Muscle of leg (tissue), 3 donors: ENCODE measurements at regions not wholly inside any gene's neighbourhood (a gene's known extent, or its start where the extent isn't known, plus 50 kb on each side); places are given as distances from the start of the nearest gene placed in this dataset.

Source experiments
- DNase-seq: peaks from one replicate; pipeline ENCODE4 v3.0.0; 2013
- H3K27ac ChIP-seq: one replicate; pipeline ENCODE4 v1.5.1; 2013; ENCODE audit warnings: mild to moderate bottlenecking, low read length, control low read depth
- H3K27me3 ChIP-seq: one replicate; pipeline ENCODE4 v1.6.1; 2013; ENCODE audit warnings: low read length; ENCODE audit not compliant: control insufficient read depth, insufficient read depth
- H3K36me3 ChIP-seq: one replicate; pipeline ENCODE4 v1.6.1; 2013; ENCODE audit warnings: low read length; ENCODE audit not compliant: control insufficient read depth, insufficient read depth
- H3K4me1 ChIP-seq: one replicate; pipeline ENCODE4 v1.6.1; 2013; ENCODE audit warnings: low read length; ENCODE audit not compliant: control insufficient read depth, insufficient read depth
- H3K4me3 ChIP-seq: one replicate; pipeline ENCODE4 v1.5.1; 2013; ENCODE audit warnings: low read length, control low read depth
- H3K9me3 ChIP-seq: replicated peaks from 2 replicates; pipeline ENCODE4 v1.6.1; 2013; ENCODE audit warnings: low read depth, low read length; ENCODE audit not compliant: control insufficient read depth
- WGBS: methylation state at CpG from one replicate; pipeline ENCODE4 v1.1.5; 2013; ENCODE audit warnings: missing lambda C conversion rate; ENCODE audit not compliant: insufficient coverage; 5-methylcytosine and 5-hydroxymethylcytosine counted together

DNA sequence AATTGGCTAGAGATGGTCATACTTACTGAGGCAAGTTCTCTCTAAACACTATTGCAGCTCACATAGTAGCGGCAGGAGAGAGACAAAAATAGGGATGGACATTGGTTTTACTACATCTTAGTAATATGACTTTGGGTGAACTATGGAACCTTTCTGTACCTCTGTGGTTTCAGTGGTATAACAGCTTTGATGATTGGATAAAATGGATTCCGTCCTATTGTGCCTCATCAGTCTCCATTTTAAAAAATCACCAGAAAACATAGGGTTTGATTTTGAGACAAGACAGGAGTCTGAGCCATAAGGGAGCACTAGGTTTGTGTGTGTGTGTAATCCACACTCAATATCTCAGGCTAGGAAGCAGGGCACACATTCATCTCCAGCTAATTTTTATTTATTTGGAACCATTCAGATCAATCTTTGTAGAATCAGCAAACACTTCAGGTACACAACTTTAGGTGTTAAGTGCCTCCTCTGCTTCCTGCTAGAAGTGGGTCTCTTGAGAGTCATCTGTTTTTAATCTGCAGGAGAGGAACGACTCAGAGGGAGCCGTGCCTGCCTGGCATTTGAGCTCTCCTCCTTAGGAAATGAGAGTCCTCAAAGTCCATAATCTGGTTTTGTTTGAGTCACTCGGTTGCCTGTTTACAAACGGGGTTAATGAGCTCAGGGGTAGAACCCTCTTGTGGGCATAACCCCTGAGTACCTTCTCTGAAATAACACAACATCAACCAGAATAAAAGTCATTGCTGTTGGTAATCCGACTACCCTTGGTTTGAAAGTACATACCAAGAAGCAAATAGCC is 238.5 kb upstream of the BOD1L1 start:
- 0% methylated on average over 2 of the region's 7 CpGs for WGBS
- no peak for DNase-seq
- H3K27me3 ChIP-seq: no peaks in the 10 kb centered on the region

DNA sequence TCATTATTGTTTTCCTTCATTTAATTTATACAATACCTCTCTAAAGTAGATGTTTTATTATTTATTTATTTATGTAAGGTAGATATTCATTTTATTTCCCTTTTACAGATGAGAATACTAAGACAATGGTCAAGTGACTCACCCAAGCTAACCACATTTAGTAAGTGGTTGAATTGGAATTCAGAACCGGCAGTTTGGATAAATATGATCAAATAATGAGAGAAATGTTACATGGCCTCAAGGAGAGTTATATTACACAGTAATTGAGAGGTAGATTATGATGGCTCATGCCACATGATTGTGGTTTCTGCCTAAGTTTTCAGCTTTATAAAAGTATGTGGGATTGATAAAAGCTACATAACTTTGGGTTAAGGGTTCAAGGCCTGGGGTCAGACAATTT is 239.4 kb upstream of the BOD1L1 start:
- peaks cover 2% of the 10 kb centered on the region for H3K9me3 ChIP-seq
- H3K4me3 ChIP-seq: no peak overlapping the region
- WGBS: 50% methylated on average over 1 of the region's 1 CpG
- H3K36me3 ChIP-seq: no peaks in the 10 kb centered on the region
- DNase-seq: no peak
- no peak overlapping the region for H3K27ac ChIP-seq
- no peaks in the 10 kb centered on the region for H3K27me3 ChIP-seq
- no peaks in the 10 kb centered on the region for H3K4me1 ChIP-seq

More for the DNA sequence above, 238.5 kb upstream of the BOD1L1 start:
- no peaks in the 10 kb centered on the region for H3K4me1 ChIP-seq
- H3K9me3 ChIP-seq: peaks cover 2% of the 10 kb centered on the region
- no peaks in the 10 kb centered on the region for H3K36me3 ChIP-seq
- H3K4me3 ChIP-seq: no peak overlapping the region
- no peak overlapping the region for H3K27ac ChIP-seq

- no peaks in the 10 kb centered on the region for H3K4me1 ChIP-seq
- H3K9me3 ChIP-seq: peaks cover 2% of the 10 kb centered on the region
- H3K27me3 ChIP-seq: no peaks in the 10 kb centered on the region
- H3K27ac ChIP-seq: no peak overlapping the region
- no peaks in the 10 kb centered on the region for H3K36me3 ChIP-seq
- no peak overlapping the region for H3K4me3 ChIP-seq
- DNase-seq: no peak
Observed at GRCh38 chr4:13872155-13872554, 244.6 kb upstream of the BOD1L1 start.

DNA sequence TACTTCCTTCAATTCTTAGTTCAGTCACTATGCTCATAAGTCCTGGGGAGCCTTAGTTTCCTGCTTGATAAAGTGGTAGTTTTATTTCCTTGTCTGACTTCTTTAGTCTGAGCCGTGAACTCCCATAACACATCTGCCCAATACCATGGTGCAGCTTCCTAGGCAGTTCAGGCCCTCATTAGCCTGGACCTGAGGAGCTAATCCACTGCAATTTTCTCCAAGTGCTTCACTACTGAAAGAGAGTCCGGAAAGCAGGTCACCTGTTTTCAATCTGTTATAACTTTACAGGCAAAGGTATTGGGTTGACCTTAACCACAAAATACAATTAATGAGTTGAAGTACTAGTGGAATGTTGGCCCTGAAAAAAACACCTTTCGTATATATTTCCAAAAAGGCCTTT is 245.4 kb upstream of the BOD1L1 start:
- DNase-seq: no peak
- H3K27ac ChIP-seq: no peak overlapping the region
- no peaks in the 10 kb centered on the region for H3K4me1 ChIP-seq
- no peaks in the 10 kb centered on the region for H3K36me3 ChIP-seq
- no CpG with 5 or more reads among the region's 3 CpGs for WGBS
- no peaks in the 10 kb centered on the region for H3K9me3 ChIP-seq
- H3K27me3 ChIP-seq: no peaks in the 10 kb centered on the region
- H3K4me3 ChIP-seq: no peak overlapping the region

GRCh38 chr4:13875181-13875580 is 247.7 kb upstream of the BOD1L1 start:
- no peaks in the 10 kb centered on the region for H3K27me3 ChIP-seq
- DNase-seq: no peak
- H3K9me3 ChIP-seq: no peaks in the 10 kb centered on the region
- no peaks in the 10 kb centered on the region for H3K36me3 ChIP-seq
- WGBS: no CpG with 5 or more reads among the region's 1 CpG
- H3K4me1 ChIP-seq: no peaks in the 10 kb centered on the region
- H3K27ac ChIP-seq: no peak overlapping the region
- H3K4me3 ChIP-seq: no peak overlapping the region

GRCh38 chr4:13876131-13876530 is 248.6 kb upstream of the BOD1L1 start:
- Histone ChIP-seq H3K27ac (no peak overlapping the region), H3K4me3 (no peak overlapping the region), H3K4me1 (no peaks in the 10 kb centered on the region), H3K9me3 (no peaks in the 10 kb centered on the region), H3K36me3 (no peaks in the 10 kb centered on the region), H3K27me3 (no peaks in the 10 kb centered on the region)
- 73% methylated on average over 1 of the region's 3 CpGs for WGBS
- DNase-seq: no peak

DNA sequence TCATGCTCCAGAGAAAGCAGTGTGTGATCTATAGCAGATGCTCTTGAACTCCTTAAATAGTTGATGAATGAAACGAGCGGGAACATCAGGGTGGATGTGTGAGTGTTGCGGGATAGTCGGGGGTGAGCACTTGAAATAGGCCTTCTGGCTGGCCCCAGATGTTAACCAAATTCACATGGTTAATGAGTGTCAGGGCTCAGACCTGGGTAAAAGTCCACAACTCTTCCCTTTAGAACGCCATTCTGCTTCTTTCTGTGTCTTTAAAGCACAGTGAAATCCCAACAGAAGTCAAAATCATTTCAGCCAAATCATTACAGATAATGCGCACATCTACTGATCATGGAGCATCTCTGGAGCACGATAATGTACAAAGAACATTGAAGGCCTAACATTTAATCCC is 249.4 kb upstream of the BOD1L1 start:
- 78% methylated on average over 6 of the region's 7 CpGs for WGBS
- Histone ChIP-seq H3K9me3 (no peaks in the 10 kb centered on the region), H3K4me3 (no peak overlapping the region), H3K27ac (no peak overlapping the region), H3K27me3 (no peaks in the 10 kb centered on the region), H3K36me3 (no peaks in the 10 kb centered on the region), H3K4me1 (no peaks in the 10 kb centered on the region)
- DNase-seq: no peak

DNA sequence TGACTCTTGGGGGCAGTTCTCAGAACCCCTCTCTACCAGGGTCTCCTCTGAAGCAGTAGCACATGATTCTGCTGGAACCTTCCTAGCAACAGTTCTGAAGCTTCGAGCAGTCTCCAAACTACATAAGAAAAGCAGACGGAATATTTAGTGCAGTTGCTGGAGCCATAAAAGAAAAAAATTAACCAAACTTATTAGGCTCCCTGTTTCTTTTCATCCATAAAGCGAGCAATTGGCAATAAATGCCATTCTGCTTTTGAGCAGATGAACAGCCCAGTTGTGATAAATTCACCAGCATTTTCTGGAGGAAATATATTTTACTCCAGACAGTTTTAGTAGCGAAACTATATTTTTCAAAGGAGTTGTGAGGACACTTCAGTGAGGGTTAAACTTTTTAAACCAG is 250.1 kb upstream of the BOD1L1 start:
- Histone ChIP-seq H3K27ac (no peak overlapping the region), H3K27me3 (no peaks in the 10 kb centered on the region), H3K36me3 (no peaks in the 10 kb centered on the region), H3K4me1 (no peaks in the 10 kb centered on the region), H3K9me3 (no peaks in the 10 kb centered on the region), H3K4me3 (no peak overlapping the region)
- DNase-seq: no peak
- 63% methylated on average over 2 of the region's 4 CpGs for WGBS

GRCh38 chr4:13881892-13882291 is 254.4 kb upstream of the BOD1L1 start:
- DNase-seq: no peak

DNA sequence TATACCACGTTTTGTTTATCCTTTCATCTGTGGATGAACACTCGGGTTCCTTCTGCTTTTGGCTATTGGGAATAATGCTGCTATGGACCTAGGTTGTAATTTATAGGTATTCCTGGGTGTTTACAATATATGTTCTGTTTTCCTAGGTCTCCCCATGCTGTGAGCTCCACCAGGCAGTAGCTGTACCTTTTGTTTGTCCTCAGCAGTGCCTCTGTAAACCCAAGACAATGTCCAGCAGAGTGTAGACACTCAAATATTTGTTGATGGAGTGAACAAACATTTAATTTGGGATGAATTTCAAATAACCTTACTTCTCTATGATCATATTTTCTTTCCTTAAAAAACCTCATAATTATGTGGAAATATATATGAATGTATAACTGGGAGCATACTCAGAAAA is 259.5 kb upstream of the BOD1L1 start:
- H3K27ac ChIP-seq: no peak overlapping the region
- H3K36me3 ChIP-seq: no peaks in the 10 kb centered on the region
- H3K9me3 ChIP-seq: no peaks in the 10 kb centered on the region
- H3K4me1 ChIP-seq: no peaks in the 10 kb centered on the region
- no peaks in the 10 kb centered on the region for H3K27me3 ChIP-seq
- WGBS: no CpG with 5 or more reads among the region's 2 CpGs
- no peak for DNase-seq
- no peak overlapping the region for H3K4me3 ChIP-seq

More at GRCh38 chr4:13881892-13882291, 254.4 kb upstream of the BOD1L1 start:
- Histone ChIP-seq H3K36me3 (no peaks in the 10 kb centered on the region), H3K4me3 (no peak overlapping the region), H3K9me3 (no peaks in the 10 kb centered on the region), H3K27ac (no peak overlapping the region), H3K4me1 (no peaks in the 10 kb centered on the region), H3K27me3 (no peaks in the 10 kb centered on the region)
- WGBS: 94% methylated on average over 3 of the region's 4 CpGs

DNA sequence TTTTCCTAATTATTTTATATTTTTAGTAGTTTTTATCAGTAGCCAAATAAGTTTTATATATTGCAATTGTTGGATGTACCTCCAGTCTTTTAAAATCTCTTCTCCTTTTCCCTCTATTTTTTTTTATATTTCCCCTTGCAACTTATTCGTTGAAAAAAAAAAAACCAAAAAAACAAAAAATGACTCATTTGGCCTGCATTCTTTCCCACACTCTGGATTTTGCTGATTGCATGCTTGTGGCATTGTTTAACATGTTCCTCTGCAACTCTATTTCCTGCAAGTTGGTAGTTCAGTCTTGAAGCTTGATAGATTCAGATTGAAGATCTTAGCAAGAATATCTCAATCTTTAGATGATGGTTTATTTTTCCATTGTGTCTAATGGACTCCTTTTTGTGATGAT is 260.6 kb upstream of the BOD1L1 start:
- H3K27ac ChIP-seq: no peak overlapping the region
- no peak for DNase-seq
- H3K27me3 ChIP-seq: no peaks in the 10 kb centered on the region
- no peaks in the 10 kb centered on the region for H3K9me3 ChIP-seq
- H3K4me1 ChIP-seq: no peaks in the 10 kb centered on the region
- no peaks in the 10 kb centered on the region for H3K36me3 ChIP-seq
- H3K4me3 ChIP-seq: no peak overlapping the region
- WGBS: no CpG with 5 or more reads among the region's 1 CpG
